Panc1 (cell line): ENCODE measurements at regions not wholly inside any gene's neighbourhood (a gene's known extent, or its start where the extent isn't known, plus 50 kb on each side); places are given as distances from the start of the nearest gene placed in this dataset.

Experiments
- CTCF ChIP-seq: fragments of 450-650 bp; IDR thresholded peaks from 2 replicates; pipeline ENCODE4 v1.5.1; 2017; ENCODE audit warnings: mild to moderate bottlenecking
- POLR2AphosphoS5 ChIP-seq: IDR thresholded peaks from 2 replicates; pipeline ENCODE4 v1.6.1; 2012; ENCODE audit warnings: mild to moderate bottlenecking, low read depth, low read length, moderate library complexity
- SIN3A ChIP-seq: IDR thresholded peaks from 2 replicates; pipeline ENCODE4 v1.6.1; 2012; ENCODE audit warnings: low read depth, mild to moderate bottlenecking, low read length, moderate library complexity, borderline replicate concordance; ENCODE audit not compliant: insufficient read depth
- TCF7L2 ChIP-seq: IDR thresholded peaks from 2 replicates; pipeline ENCODE4 v1.6.1; 2011; ENCODE audit warnings: mild to moderate bottlenecking, low read depth, low read length, inconsistent platforms

GRCh38 chrX:25158635-25159034 is 142.9 kb upstream of the ARX start:
- no peak for TF ChIP-seq CTCF
- no peak for TF ChIP-seq POLR2AphosphoS5
- no peak for TF ChIP-seq SIN3A
- no peak for TF ChIP-seq TCF7L2
